ENCODE measurements at regions not wholly inside any gene's neighbourhood (a gene's known extent, or its start where the extent isn't known, plus 50 kb on each side); places are given as distances from the start of the nearest gene placed in this dataset.

DNA sequence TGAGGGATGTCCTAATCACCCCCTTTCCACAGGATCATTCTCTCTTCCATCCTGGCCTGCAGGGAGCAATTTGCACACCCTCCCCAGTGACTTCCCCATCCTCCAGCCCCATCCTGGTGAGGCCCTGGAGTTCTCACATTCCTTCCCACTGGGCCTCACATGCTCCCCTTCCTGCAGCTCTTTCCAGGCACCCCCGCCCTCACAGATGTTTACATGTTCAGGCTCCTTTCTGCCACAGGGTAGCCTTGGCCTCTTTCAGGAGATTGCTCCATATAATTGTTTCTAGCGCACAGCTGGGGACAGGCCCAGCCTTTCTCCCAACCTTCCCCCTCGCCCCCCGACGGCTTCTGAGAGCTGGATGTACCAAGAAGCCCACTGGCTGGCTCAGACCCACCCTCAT, 288.4 kb upstream of the TRIB2 start:
- peaks cover 0 to 4% (median 0%) of the 10 kb centered on the region in 5 donors for H3K36me3 Mint-ChIP-seq
- H3K27me3 Mint-ChIP-seq, result no peaks in the 10 kb centered on the region
- ATAC-seq, result no peak

DNA sequence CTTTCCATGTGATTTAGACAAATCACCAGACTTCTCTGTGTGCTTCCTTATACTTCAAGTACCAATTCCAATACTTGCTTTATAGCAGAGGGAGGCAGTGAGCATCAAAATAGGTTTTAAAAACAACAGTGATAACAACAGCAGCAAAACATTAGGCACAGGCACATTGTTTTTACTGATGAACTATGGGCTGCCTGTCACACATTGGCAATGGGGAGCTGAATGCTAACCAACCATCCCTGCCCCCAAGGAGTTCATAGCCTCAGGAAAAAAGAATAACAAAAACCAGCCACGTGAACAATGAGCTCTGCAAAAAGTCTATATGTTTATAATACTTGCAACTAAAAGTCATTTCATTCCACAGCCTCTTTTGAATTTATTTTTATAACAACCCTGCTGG, 287.9 kb upstream of the TRIB2 start:
- no peaks in the 10 kb centered on the region for H3K9me3 ChIP-seq (ENCODE audit: control insufficient read depth in 2 of 3, low read length in 3 of 3)
- no peak overlapping the region for H3K27ac ChIP-seq (ENCODE audit: low read depth, low read length)
- POLR2A ChIA-PET, result interaction anchor here (1.3 kb wide), 1 partner anchor 72 kb away, joined by 7 read pairs; no protein-coding TSS in a partner anchor
- Mint-ChIP-seq H3K4me1 (peaks cover 17 to 66% (median 39%) of the 10 kb centered on the region in 7 donors), H3K4me3 (no peak overlapping the region), H3K36me3 (peaks cover 0 to 4% (median 0%) of the 10 kb centered on the region in 5 donors), H3K27ac (peak overlapping the region in 7 of 9 donors; percentile 56 to 88 (median 81)), H3K9me3 (peaks cover 0 to 2% (median 0%) of the 10 kb centered on the region in 11 donors), H3K27me3 (no peaks in the 10 kb centered on the region)
- H3K4me3 ChIP-seq (ENCODE audit: low read length), result no peak overlapping the region
- CTCF ChIA-PET, result interaction anchor here (1.5 kb wide), 1 partner anchor 288 kb away, joined by 3 read pairs; the partner anchor contains the start of gene TRIB2
- peaks cover 0 to 5% of the 10 kb centered on the region in 2 donors for H3K4me1 ChIP-seq (ENCODE audit: control insufficient read depth in 2 of 2, insufficient read depth in 2 of 2, low read length in 2 of 2)
- intact Hi-C loops (cut with micrococcal nuclease), result loop anchor here in 1 of 2 donors (1.0 kb wide), 1 partner anchor 9 kb away; no protein-coding TSS in a partner anchor
- H3K36me3 ChIP-seq (ENCODE audit: control insufficient read depth in 2 of 3, insufficient read depth in 3 of 3, low read length in 3 of 3), result no peaks in the 10 kb centered on the region
- ATAC-seq (no peak), DNase-seq (no peak)
- H3K27me3 ChIP-seq (ENCODE audit: control insufficient read depth in 2 of 2, insufficient read depth in 2 of 2, low read length in 2 of 2), result no peaks in the 10 kb centered on the region

More for the DNA sequence above, 288.4 kb upstream of the TRIB2 start:
- no peak overlapping the region for H3K4me3 ChIP-seq (ENCODE audit: low read length)
- H3K4me1 ChIP-seq (ENCODE audit: control insufficient read depth in 2 of 2, insufficient read depth in 2 of 2, low read length in 2 of 2), result peaks cover 0 to 5% of the 10 kb centered on the region in 2 donors
- H3K36me3 ChIP-seq (ENCODE audit: control insufficient read depth in 2 of 3, insufficient read depth in 3 of 3, low read length in 3 of 3), result no peaks in the 10 kb centered on the region
- ChIA-PET POLR2A (no interaction called here), CTCF (interaction anchor here (1.5 kb wide), 1 partner anchor 289 kb away, joined by 3 read pairs; the partner anchor contains the start of gene TRIB2)
- H3K9me3 Mint-ChIP-seq, result peaks cover 0 to 2% (median 0%) of the 10 kb centered on the region in 11 donors
- no peak overlapping the region for H3K27ac ChIP-seq (ENCODE audit: low read depth, low read length)
- peak overlapping the region in 8 of 9 donors; percentile 3 to 88 (median 80) for H3K27ac Mint-ChIP-seq
- H3K9me3 ChIP-seq (ENCODE audit: control insufficient read depth in 2 of 3, low read length in 3 of 3), result no peaks in the 10 kb centered on the region
- no peak for DNase-seq
- intact Hi-C loops (cut with micrococcal nuclease), result no loop called here
- H3K4me3 Mint-ChIP-seq, result no peak overlapping the region
- peaks cover 17 to 64% (median 37%) of the 10 kb centered on the region in 7 donors for H3K4me1 Mint-ChIP-seq
- H3K27me3 ChIP-seq (ENCODE audit: control insufficient read depth in 2 of 2, insufficient read depth in 2 of 2, low read length in 2 of 2), result no peaks in the 10 kb centered on the region

DNA sequence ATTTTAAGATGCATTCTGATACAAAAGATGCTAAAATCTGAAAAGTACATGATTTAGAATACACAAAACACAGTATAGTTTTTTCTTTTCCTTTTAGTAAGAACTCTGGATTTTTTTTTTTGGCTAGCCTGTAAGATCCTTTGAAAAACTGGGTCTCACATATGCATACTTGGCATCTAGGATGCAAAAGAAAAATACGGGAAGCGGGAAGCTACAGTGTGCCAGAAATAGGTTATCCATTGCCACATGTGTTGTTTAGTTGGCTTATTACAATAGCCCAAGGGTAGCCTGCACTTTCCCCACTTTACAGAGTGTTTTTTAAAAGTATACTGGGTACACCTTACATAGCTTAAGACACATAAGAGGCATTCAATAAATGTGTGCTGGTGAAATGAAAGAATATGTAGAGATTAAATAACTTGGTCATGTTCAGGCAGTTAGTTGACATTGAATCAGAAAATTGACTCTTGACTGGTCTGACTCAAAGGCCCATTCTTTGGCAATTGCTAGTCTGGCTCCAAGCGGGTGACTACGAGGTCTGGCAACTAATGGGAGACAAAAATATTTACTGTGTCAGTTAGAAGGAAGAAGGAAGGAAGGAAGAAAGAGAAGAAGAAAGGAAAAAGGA, 286.8 kb upstream of the TRIB2 start:
- Histone ChIP-seq H3K36me3 (ENCODE audit: control insufficient read depth in 2 of 3, insufficient read depth in 3 of 3, low read length in 3 of 3) (no peaks in the 10 kb centered on the region), H3K4me3 (ENCODE audit: low read length) (no peak overlapping the region), H3K27me3 (ENCODE audit: control insufficient read depth in 2 of 2, insufficient read depth in 2 of 2, low read length in 2 of 2) (no peaks in the 10 kb centered on the region), H3K4me1 (ENCODE audit: control insufficient read depth in 2 of 2, insufficient read depth in 2 of 2, low read length in 2 of 2) (peaks cover 0 to 6% of the 10 kb centered on the region in 2 donors), H3K27ac (ENCODE audit: low read depth, low read length) (no peak overlapping the region), H3K9me3 (ENCODE audit: control insufficient read depth in 2 of 3, low read length in 3 of 3) (no peaks in the 10 kb centered on the region)
- DNase-seq (no peak), ATAC-seq (no peak)
- POLR2A ChIA-PET, result interaction anchor here (1.3 kb wide), 1 partner anchor 71 kb away, joined by 7 read pairs; no protein-coding TSS in a partner anchor
- no peaks in the 10 kb centered on the region for H3K27me3 Mint-ChIP-seq
- peaks cover 0 to 2% (median 0%) of the 10 kb centered on the region in 11 donors for H3K9me3 Mint-ChIP-seq
- H3K4me3 Mint-ChIP-seq, result peak overlapping the region in 8 of 10 donors; percentile 62 to 83 (median 76)
- peaks cover 19 to 66% (median 44%) of the 10 kb centered on the region in 7 donors for H3K4me1 Mint-ChIP-seq
- intact Hi-C loops (cut with micrococcal nuclease), result loop anchor here (1.0 to 5.0 kb wide), 5 partner anchors 11 to 287 kb away; partner anchors contain the start of gene TRIB2 (in 1 of the 2)
- peaks cover 0 to 4% (median 0%) of the 10 kb centered on the region in 5 donors for H3K36me3 Mint-ChIP-seq
- CTCF ChIA-PET, result interaction anchor here (1.0 to 1.5 kb wide), 2 partner anchors 59 to 287 kb away, joined by 3 to 4 read pairs; partner anchors contain the start of gene TRIB2
- H3K27ac Mint-ChIP-seq, result peak overlapping the region; percentile 60 to 91 (median 82)

DNA sequence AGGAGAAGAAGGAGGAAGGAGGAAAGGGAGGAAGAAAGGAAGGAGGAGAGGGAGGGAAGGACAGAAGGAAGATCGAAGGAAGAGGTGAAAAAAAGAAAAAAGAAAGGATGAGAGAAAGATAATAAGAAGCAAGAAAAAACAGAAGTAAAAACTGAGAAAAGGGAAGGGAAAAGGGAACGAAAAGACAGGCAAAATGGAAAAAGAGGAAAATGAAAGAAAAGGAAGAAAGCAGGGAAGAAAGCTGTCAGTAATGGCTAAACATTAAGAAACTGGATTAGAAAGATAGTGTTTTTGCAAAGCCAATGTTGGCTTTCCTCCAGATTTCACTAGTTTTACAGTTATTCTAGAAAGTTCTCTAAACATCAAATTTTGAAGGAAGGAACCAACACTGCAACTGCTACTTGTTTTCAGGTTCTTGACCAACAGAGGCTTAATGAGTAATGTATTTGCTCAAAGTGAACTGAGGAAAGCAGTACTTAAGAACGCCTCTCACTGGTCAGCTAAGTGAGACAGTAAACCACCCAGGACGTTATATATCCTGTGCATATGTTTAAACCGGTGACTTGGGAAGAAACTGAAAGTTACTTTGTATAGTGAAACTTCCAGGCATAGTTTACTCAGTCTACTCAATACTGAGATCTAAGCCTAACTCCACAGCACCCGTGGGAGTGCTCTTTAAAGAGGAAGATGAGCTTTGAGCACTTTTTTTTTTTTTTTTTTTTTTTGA, 286.2 kb upstream of the TRIB2 start:
- ChIA-PET CTCF (interaction anchor here (1.0 kb wide), 1 partner anchor 58 kb away, joined by 4 read pairs; no protein-coding TSS in a partner anchor), POLR2A (no interaction called here)
- no peaks in the 10 kb centered on the region for H3K27me3 ChIP-seq (ENCODE audit: control insufficient read depth in 2 of 2, insufficient read depth in 2 of 2, low read length in 2 of 2)
- H3K36me3 Mint-ChIP-seq, result peaks cover 0 to 4% (median 0%) of the 10 kb centered on the region in 5 donors
- H3K27me3 Mint-ChIP-seq, result no peaks in the 10 kb centered on the region
- peak overlapping the region; percentile 47 for H3K4me3 ChIP-seq (ENCODE audit: low read length)
- H3K9me3 Mint-ChIP-seq, result peaks cover 0 to 2% (median 0%) of the 10 kb centered on the region in 11 donors
- peak overlapping the region; percentile 22 for H3K27ac ChIP-seq (ENCODE audit: low read depth, low read length)
- ATAC-seq (peak; percentile 87), DNase-seq (peak in 6 of 9 donors; percentile 10 to 28 (median 20))
- intact Hi-C loops (cut with micrococcal nuclease), result loop anchor here (2.0 to 5.0 kb wide), 4 partner anchors 22 to 287 kb away; partner anchors contain the start of gene TRIB2 (in 1 of the 2)
- peak overlapping the region; percentile 60 to 91 (median 82) for H3K27ac Mint-ChIP-seq
- no peaks in the 10 kb centered on the region for H3K36me3 ChIP-seq (ENCODE audit: control insufficient read depth in 2 of 3, insufficient read depth in 3 of 3, low read length in 3 of 3)
- peaks cover 0 to 12% of the 10 kb centered on the region in 2 donors for H3K4me1 ChIP-seq (ENCODE audit: control insufficient read depth in 2 of 2, insufficient read depth in 2 of 2, low read length in 2 of 2)
- peak overlapping the region; percentile 31 to 83 (median 77) for H3K4me3 Mint-ChIP-seq
- peaks cover 25 to 70% (median 49%) of the 10 kb centered on the region in 7 donors for H3K4me1 Mint-ChIP-seq
- no peaks in the 10 kb centered on the region for H3K9me3 ChIP-seq (ENCODE audit: control insufficient read depth in 2 of 3, low read length in 3 of 3)

DNA sequence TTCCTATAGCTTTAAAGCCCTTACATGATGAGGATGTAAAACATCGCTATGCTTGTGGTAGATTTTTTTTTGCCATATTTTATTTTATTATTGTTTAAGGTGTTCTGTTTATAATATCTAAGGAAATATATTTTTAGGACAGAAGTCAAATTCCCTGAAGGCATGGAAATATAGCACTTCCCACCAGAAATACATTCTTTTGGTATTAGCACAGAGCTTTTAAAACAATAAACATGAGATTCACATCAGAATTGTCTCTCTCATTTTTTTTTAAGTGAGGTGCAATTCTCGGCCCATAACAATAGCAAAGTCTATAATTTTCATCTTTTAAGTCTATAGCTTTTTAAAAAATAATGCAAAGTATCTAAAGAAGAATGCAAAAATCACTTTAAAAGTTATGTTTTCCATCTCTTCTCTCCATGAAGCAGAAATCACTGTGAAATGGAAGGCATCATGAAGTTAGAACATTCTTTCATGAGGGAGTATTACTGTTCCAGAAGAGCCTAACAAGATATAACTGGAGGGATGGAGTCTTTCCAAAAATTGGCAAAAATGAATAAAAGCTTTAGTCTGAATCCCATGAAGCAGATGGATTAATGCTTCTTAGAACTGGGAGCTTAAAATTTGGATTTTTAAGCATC, 283.6 kb upstream of the TRIB2 start:
- Mint-ChIP-seq H3K4me3 (no peak overlapping the region), H3K27me3 (no peaks in the 10 kb centered on the region), H3K36me3 (peaks cover 0 to 4% (median 0%) of the 10 kb centered on the region in 5 donors), H3K4me1 (peaks cover 25 to 77% (median 61%) of the 10 kb centered on the region in 7 donors), H3K9me3 (peaks cover 0 to 2% (median 0%) of the 10 kb centered on the region in 11 donors), H3K27ac (no peak overlapping the region)
- no peak for DNase-seq
- POLR2A ChIA-PET, result interaction anchor here (0.6 to 1.8 kb wide), 3 partner anchors 120 to 285 kb away, joined by 3 to 5 read pairs (median 3); partner anchors contain the start of gene TRIB2
- CTCF ChIA-PET, result interaction anchor here (0.8 to 1.4 kb wide), 8 partner anchors 10 to 574 kb away, joined by 3 to 5 read pairs (median 3); partner anchors contain the start of gene TRIB2
- intact Hi-C loops (cut with micrococcal nuclease), result loop anchor here (1.0 to 5.0 kb wide), 5 partner anchors 69 to 498 kb away; partner anchors contain the start of gene TRIB2 (in 2 of the 2)
- no peak for ATAC-seq
- H3K4me1 ChIP-seq (ENCODE audit: control insufficient read depth in 2 of 2, insufficient read depth in 2 of 2, low read length in 2 of 2), result peaks cover 0 to 31% of the 10 kb centered on the region in 2 donors
- no peak overlapping the region for H3K27ac ChIP-seq (ENCODE audit: low read depth, low read length)
- H3K36me3 ChIP-seq (ENCODE audit: control insufficient read depth in 2 of 3, insufficient read depth in 3 of 3, low read length in 3 of 3), result no peaks in the 10 kb centered on the region
- H3K4me3 ChIP-seq (ENCODE audit: low read length), result no peak overlapping the region
- no peaks in the 10 kb centered on the region for H3K9me3 ChIP-seq (ENCODE audit: control insufficient read depth in 2 of 3, low read length in 3 of 3)
- H3K27me3 ChIP-seq (ENCODE audit: control insufficient read depth in 2 of 2, insufficient read depth in 2 of 2, low read length in 2 of 2), result no peaks in the 10 kb centered on the region

All from naive thymus-derived CD4-positive, alpha-beta T cell (primary cell).